ENCODE measurements at regions not wholly inside any gene's neighbourhood (a gene's known extent, or its start where the extent isn't known, plus 50 kb on each side); places are given as distances from the start of the nearest gene placed in this dataset.

- Histone ChIP-seq H3K27me3 (ENCODE audit: control insufficient read depth, insufficient read depth, low read length) (no peaks in the 10 kb centered on the region), H3K4me1 (ENCODE audit: control insufficient read depth, insufficient read depth, low read length) (no peaks in the 10 kb centered on the region), H3K27ac (ENCODE audit: low read length) (no peak overlapping the region), H3K4me3 (ENCODE audit: low read depth in 2 of 2, low read length in 2 of 2) (no peak overlapping the region), H3K36me3 (ENCODE audit: control insufficient read depth, insufficient read depth, low read length) (no peaks in the 10 kb centered on the region), H3K9me3 (ENCODE audit: control insufficient read depth, insufficient read depth, low read depth, low read length) (no peaks in the 10 kb centered on the region)
- ChIA-PET CTCF (no interaction called here), POLR2A (interaction anchor here (0.6 kb wide), 1 partner anchor 317 kb away, joined by 8 read pairs; the partner anchor contains the start of gene TMX3)
- no TSS peak for BruUV-seq (replicated peaks)
- in situ Hi-C loops (cut with HindIII; ENCODE audit: low pct_unique_long_range_greater_than_20kb, low sequenced_read_pairs) = no loop called here
- TF ChIP-seq POLR2AphosphoS5 (IDR thresholded peaks at IDR 0.05; ENCODE audit: low read depth, low read length) (no peak), REST (IDR thresholded peaks at IDR 0.05; ENCODE audit: insufficient read depth in 1 of 2, low read depth in 2 of 2, low read length in 1 of 2) (no peak), TCF7L2 (IDR thresholded peaks at IDR 0.05; ENCODE audit: low read depth, low read length) (no peak)
- TF ChIP-seq, protein P1, sequence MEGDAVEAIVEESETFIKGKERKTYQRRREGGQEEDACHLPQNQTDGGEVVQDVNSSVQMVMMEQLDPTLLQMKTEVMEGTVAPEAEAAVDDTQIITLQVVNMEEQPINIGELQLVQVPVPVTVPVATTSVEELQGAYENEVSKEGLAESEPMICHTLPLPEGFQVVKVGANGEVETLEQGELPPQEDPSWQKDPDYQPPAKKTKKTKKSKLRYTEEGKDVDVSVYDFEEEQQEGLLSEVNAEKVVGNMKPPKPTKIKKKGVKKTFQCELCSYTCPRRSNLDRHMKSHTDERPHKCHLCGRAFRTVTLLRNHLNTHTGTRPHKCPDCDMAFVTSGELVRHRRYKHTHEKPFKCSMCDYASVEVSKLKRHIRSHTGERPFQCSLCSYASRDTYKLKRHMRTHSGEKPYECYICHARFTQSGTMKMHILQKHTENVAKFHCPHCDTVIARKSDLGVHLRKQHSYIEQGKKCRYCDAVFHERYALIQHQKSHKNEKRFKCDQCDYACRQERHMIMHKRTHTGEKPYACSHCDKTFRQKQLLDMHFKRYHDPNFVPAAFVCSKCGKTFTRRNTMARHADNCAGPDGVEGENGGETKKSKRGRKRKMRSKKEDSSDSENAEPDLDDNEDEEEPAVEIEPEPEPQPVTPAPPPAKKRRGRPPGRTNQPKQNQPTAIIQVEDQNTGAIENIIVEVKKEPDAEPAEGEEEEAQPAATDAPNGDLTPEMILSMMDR (IDR thresholded peaks at IDR 0.05) = no peak
- ATAC-seq = no peak
- no peak for DNase-seq (ENCODE audit: low read depth, low spot score)
- intact Hi-C loops (cut with micrococcal nuclease; ENCODE audit: unreplicated experiment) = no loop called here
Measured at GRCh38 chr18:68397241-68398035, 317.5 kb downstream of the TMX3 start.

- POLR2A ChIA-PET = no interaction called here
- ATAC-seq (no peak), DNase-seq (ENCODE audit: low read depth, low spot score) (no peak)
- H3K9me3 ChIP-seq (ENCODE audit: control insufficient read depth, insufficient read depth, low read depth, low read length) = no peaks in the 10 kb centered on the region
- TF ChIP-seq SIN3A (IDR thresholded peaks at IDR 0.05; ENCODE audit: borderline replicate concordance, insufficient read depth, low read depth, low read length) = no peak
- TF ChIP-seq POLR2AphosphoS5 (IDR thresholded peaks at IDR 0.05; ENCODE audit: low read depth, low read length) = no peak
- TF ChIP-seq TCF7L2 (IDR thresholded peaks at IDR 0.05; ENCODE audit: low read depth, low read length) = no peak
- TF ChIP-seq, protein P1 (IDR thresholded peaks at IDR 0.05) = no peak
- TF ChIP-seq REST (IDR thresholded peaks at IDR 0.05; ENCODE audit: insufficient read depth in 1 of 2, low read depth in 2 of 2, low read length in 1 of 2) = no peak
- no peak overlapping the region for H3K27ac ChIP-seq (ENCODE audit: low read length)
- no TSS peak for BruUV-seq (replicated peaks)
- H3K36me3 ChIP-seq (ENCODE audit: control insufficient read depth, insufficient read depth, low read length) = no peaks in the 10 kb centered on the region
- CTCF ChIA-PET = no interaction called here
- no peak overlapping the region for H3K4me3 ChIP-seq (ENCODE audit: low read depth in 2 of 2, low read length in 2 of 2)
- H3K27me3 ChIP-seq (ENCODE audit: control insufficient read depth, insufficient read depth, low read length) = no peaks in the 10 kb centered on the region
- in situ Hi-C loops (cut with HindIII; ENCODE audit: low pct_unique_long_range_greater_than_20kb, low sequenced_read_pairs) = no loop called here
- H3K4me1 ChIP-seq (ENCODE audit: control insufficient read depth, insufficient read depth, low read length) = no peaks in the 10 kb centered on the region
- intact Hi-C loops (cut with micrococcal nuclease; ENCODE audit: unreplicated experiment) = no loop called here
Measured at GRCh38 chr18:68394705-68395104, 320.2 kb downstream of the TMX3 start.
